PFSK-1 (cell line): ENCODE measurements at regions not wholly inside any gene's neighbourhood (a gene's known extent, or its start where the extent isn't known, plus 50 kb on each side); places are given as distances from the start of the nearest gene placed in this dataset.

Experiments
- FOXP2 ChIP-seq: optimal IDR thresholded peaks from 2 replicates; pipeline ENCODE3; 2011; ENCODE audit warnings: borderline replicate concordance, control low read depth, inconsistent platforms; ENCODE audit not compliant: insufficient read depth; ENCODE audit errors: extremely low read length, extremely low read depth
- POLR2AphosphoS5 ChIP-seq: IDR thresholded peaks from 2 replicates; pipeline ENCODE4 v1.6.1; 2012; ENCODE audit warnings: low read depth, mild to moderate bottlenecking, control low read depth, low read length, moderate library complexity
- SIN3A ChIP-seq: IDR thresholded peaks from 2 replicates; pipeline ENCODE4 v1.6.1; 2012; ENCODE audit warnings: mild to moderate bottlenecking, low read length, moderate library complexity, borderline replicate concordance; ENCODE audit not compliant: insufficient read depth
- TAF1 ChIP-seq: IDR thresholded peaks from 2 replicates; pipeline ENCODE4 v1.6.1; 2012; ENCODE audit warnings: low read length, control low read depth, borderline replicate concordance; ENCODE audit not compliant: insufficient read depth
- TF ChIP-seq, protein P1 (sequence below), 2 experiments: IDR thresholded peaks; 2 replicates each; pipeline versions ENCODE4 v1.6.1 to v1.8.0; 2011 to 2012; ENCODE audit warnings: low read depth in 2 of 2, low read length in 2 of 2, control low read depth in 1 of 2, inconsistent platforms in 1 of 2, mild to moderate bottlenecking in 1 of 2, moderate library complexity in 1 of 2; ENCODE audit not compliant: insufficient read depth in 1 of 2

GRCh38 chr10:8305876-8306652, 251.6 kb downstream of the GATA3 start:
- TF ChIP-seq, protein P1, sequence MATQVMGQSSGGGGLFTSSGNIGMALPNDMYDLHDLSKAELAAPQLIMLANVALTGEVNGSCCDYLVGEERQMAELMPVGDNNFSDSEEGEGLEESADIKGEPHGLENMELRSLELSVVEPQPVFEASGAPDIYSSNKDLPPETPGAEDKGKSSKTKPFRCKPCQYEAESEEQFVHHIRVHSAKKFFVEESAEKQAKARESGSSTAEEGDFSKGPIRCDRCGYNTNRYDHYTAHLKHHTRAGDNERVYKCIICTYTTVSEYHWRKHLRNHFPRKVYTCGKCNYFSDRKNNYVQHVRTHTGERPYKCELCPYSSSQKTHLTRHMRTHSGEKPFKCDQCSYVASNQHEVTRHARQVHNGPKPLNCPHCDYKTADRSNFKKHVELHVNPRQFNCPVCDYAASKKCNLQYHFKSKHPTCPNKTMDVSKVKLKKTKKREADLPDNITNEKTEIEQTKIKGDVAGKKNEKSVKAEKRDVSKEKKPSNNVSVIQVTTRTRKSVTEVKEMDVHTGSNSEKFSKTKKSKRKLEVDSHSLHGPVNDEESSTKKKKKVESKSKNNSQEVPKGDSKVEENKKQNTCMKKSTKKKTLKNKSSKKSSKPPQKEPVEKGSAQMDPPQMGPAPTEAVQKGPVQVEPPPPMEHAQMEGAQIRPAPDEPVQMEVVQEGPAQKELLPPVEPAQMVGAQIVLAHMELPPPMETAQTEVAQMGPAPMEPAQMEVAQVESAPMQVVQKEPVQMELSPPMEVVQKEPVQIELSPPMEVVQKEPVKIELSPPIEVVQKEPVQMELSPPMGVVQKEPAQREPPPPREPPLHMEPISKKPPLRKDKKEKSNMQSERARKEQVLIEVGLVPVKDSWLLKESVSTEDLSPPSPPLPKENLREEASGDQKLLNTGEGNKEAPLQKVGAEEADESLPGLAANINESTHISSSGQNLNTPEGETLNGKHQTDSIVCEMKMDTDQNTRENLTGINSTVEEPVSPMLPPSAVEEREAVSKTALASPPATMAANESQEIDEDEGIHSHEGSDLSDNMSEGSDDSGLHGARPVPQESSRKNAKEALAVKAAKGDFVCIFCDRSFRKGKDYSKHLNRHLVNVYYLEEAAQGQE (IDR thresholded peaks at IDR 0.05; ENCODE audit: insufficient read depth in 1 of 2, low read depth in 2 of 2, low read length in 2 of 2), result no peak

GRCh38 chr10:8306685-8307364, 252.3 kb downstream of the GATA3 start:
- TF ChIP-seq POLR2AphosphoS5 (no peak), FOXP2 (no peak), SIN3A (no peak), TAF1 (no peak)
- TF ChIP-seq, protein P1 (IDR thresholded peaks at IDR 0.05; ENCODE audit: insufficient read depth in 1 of 2, low read depth in 2 of 2, low read length in 2 of 2), result no peak

DNA sequence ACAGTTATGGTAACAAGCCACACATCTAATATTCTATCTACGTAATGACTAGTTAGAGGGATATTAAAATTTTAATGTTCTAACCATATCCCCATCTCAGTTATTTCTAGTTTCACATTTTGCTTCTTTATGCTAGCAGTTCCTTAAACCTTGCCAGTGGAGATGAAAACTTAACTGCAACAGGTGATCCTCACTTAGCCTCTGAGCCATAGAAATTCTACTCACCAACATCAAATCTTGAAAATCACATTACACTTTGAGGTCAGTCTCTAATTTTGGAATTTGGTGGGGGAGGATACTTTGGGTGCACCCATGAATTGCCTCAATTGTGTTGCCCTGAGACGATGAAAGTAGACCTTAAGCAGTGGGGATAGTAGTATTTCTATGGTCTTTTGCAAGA, 256.4 kb downstream of the GATA3 start:
- TF ChIP-seq, protein P1 (IDR thresholded peaks at IDR 0.05; ENCODE audit: insufficient read depth in 1 of 2, low read depth in 2 of 2, low read length in 2 of 2), result no peak
- TF ChIP-seq TAF1, result no peak
- no peak for TF ChIP-seq FOXP2
- TF ChIP-seq POLR2AphosphoS5, result no peak
- TF ChIP-seq SIN3A, result no peak

DNA sequence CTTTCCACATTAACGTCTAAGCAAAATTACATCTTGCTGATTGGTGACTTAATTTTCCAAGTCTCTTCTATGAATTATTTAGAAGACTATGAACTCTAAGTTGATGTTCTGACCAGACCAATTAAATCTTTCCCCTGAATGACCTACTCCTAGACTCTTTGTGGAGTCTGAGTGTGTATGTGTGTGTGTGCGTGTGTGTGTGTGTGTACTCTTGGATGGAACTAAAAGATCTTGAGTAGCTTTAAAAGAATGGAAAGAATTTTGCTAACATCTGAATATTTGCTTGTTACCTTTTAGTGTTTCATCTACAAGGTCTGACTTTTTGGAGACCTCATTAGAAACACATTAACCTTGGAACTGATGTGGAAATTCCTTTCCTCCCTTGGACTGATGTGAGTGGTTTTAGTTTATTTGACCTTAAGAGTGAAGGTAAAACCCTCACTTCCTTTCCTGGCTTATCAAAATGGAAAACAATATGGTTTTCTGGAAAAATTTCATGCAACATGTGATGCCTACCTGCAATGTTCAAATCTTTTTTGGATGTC, 257.1 kb downstream of the GATA3 start:
- no peak for TF ChIP-seq SIN3A
- no peak for TF ChIP-seq FOXP2
- TF ChIP-seq TAF1, result no peak
- TF ChIP-seq POLR2AphosphoS5, result no peak
- TF ChIP-seq, protein P1 (IDR thresholded peaks at IDR 0.05; ENCODE audit: insufficient read depth in 1 of 2, low read depth in 2 of 2, low read length in 2 of 2), result no peak
